ENCODE measurements at regions not wholly inside any gene's neighbourhood (a gene's known extent, or its start where the extent isn't known, plus 50 kb on each side); places are given as distances from the start of the nearest gene placed in this dataset.
"Not testable (repeated sequence)": the region's sequence is repeated elsewhere in the genome, so short reads cannot be mapped to it uniquely, and the experiment has no call there.

GRCh38 chrX:46298821-46299220 is 246.4 kb downstream of the ZNF674 start:
- DNase-seq = no peak

- DNase-seq = no peak
Observed at GRCh38 chrX:46295963-46296362, 249.3 kb downstream of the ZNF674 start.

GRCh38 chrX:46294234-46294633 is 251.0 kb downstream of the ZNF674 start:
- DNase-seq = no peak

GRCh38 chrX:46279925-46280313 is 265.3 kb downstream of the ZNF674 start:
- DNase-seq = no peak

- no peak for DNase-seq
Observed at GRCh38 chrX:46279214-46279924, 265.9 kb downstream of the ZNF674 start.

- DNase-seq = no peak
Observed at GRCh38 chrX:46278572-46278971, 266.6 kb downstream of the ZNF674 start.

- DNase-seq = no peak
Observed at GRCh38 chrX:46268412-46268811, 276.8 kb downstream of the ZNF674 start.

GRCh38 chrX:46263494-46263893 is 281.7 kb downstream of the ZNF674 start:
- DNase-seq = no peak

GRCh38 chrX:46262304-46262703 is 282.9 kb downstream of the ZNF674 start:
- DNase-seq = no peak

- DNase-seq = no peak
Observed at GRCh38 chrX:46260499-46260898, 284.7 kb downstream of the ZNF674 start.

GRCh38 chrX:46258356-46258755 is 286.9 kb downstream of the ZNF674 start:
- DNase-seq = no peak

GRCh38 chrX:46257451-46257879 is 287.8 kb downstream of the ZNF674 start:
- no peak for DNase-seq

- DNase-seq = no peak
Observed at GRCh38 chrX:46256875-46257274, 288.3 kb downstream of the ZNF674 start.

GRCh38 chrX:46255046-46255445 is 290.2 kb downstream of the ZNF674 start:
- no peak for DNase-seq

GRCh38 chrX:46254641-46255040 is 290.6 kb downstream of the ZNF674 start:
- DNase-seq = no peak

- DNase-seq = no peak
Observed at GRCh38 chrX:46251755-46252154, 293.5 kb downstream of the ZNF674 start.

GRCh38 chrX:46250151-46250550 is 295.1 kb downstream of the ZNF674 start:
- no peak for DNase-seq

GRCh38 chrX:46247456-46247855 is 297.8 kb downstream of the ZNF674 start:
- DNase-seq = no peak

- no peak for DNase-seq
Observed at GRCh38 chrX:46244451-46244850, 300.8 kb downstream of the ZNF674 start.

- no peak for DNase-seq
Observed at GRCh38 chrX:46236411-46236810, 308.8 kb downstream of the ZNF674 start.

GRCh38 chrX:46235778-46236177 is 309.4 kb downstream of the ZNF674 start:
- no peak for DNase-seq

- DNase-seq = no peak
Observed at GRCh38 chrX:46234775-46235174, 310.4 kb downstream of the ZNF674 start.

GRCh38 chrX:46228389-46228788 is 316.8 kb downstream of the ZNF674 start:
- no peak for DNase-seq

- no peak for DNase-seq
Observed at GRCh38 chrX:46226422-46226821, 318.8 kb downstream of the ZNF674 start.

GRCh38 chrX:46223499-46223898 is 321.7 kb downstream of the ZNF674 start:
- DNase-seq = not testable (repeated sequence)
